Brain microvascular endothelial cell (primary cell): ENCODE measurements at regions not wholly inside any gene's neighbourhood (a gene's known extent, or its start where the extent isn't known, plus 50 kb on each side); places are given as distances from the start of the nearest gene placed in this dataset.
A peak's percentile ranks its signal among the peaks of the same experiment; 100 is the strongest.

Experiments
- DNase-seq: peaks from one replicate; pipeline ENCODE4 v3.0.0-alpha.2; 2020
- H3K27ac ChIP-seq: fragments of 250-450 bp; sonication (Bioruptor Pico); 2 replicates; pipeline ENCODE4 v1.5.1; 2020; ENCODE audit warnings: mild to moderate bottlenecking, moderate library complexity
- H3K27me3 ChIP-seq: fragments of 250-450 bp; sonication (Bioruptor Pico); replicated peaks from 2 replicates; pipeline ENCODE4 v1.5.1; 2020; ENCODE audit warnings: mild to moderate bottlenecking
- H3K36me3 ChIP-seq: fragments of 250-450 bp; sonication (Bioruptor Pico); replicated peaks from 2 replicates; pipeline ENCODE4 v1.5.1; 2020; ENCODE audit warnings: mild to moderate bottlenecking
- H3K4me3 ChIP-seq: 2 replicates; pipeline ENCODE4 v1.5.1; 2011; ENCODE audit warnings: low read depth, mild to moderate bottlenecking, control low read depth, low read length, moderate library complexity
- CTCF ChIP-seq: IDR thresholded peaks from 2 replicates; pipeline ENCODE4 v1.5.1; 2011; ENCODE audit warnings: low read depth, mild to moderate bottlenecking, moderate library complexity, low read length, control low read depth, inconsistent platforms; ENCODE audit errors: missing control alignments
- in situ Hi-C: cut with HindIII; loops from 2 replicates; pipeline ENCODE4 v1.10.0; 2017; ENCODE audit warnings: low sequenced_read_pairs, low pct_ligation_motif_present

DNA sequence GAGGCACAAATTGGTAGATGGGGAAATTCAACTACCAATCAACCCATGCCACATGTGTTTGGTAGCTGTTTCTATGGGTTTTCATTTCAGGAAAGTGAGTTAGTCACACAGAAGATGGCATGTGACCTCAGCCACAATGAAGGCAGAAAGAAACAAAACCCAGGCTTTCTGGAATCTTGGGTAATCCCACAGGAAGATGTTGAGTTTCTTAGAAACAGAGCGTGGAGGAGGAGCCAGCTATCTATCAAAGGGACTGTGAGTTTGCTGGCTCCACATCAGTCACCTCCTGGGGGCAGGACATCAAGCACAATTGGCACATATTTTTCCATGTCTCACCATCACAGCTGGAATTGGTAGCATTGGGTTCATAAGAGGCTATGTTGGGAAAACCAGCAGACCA lies 188.9 kb upstream of the PLXNA2 start:
- H3K27me3 ChIP-seq = no peaks in the 10 kb centered on the region
- no peaks in the 10 kb centered on the region for H3K36me3 ChIP-seq
- TF ChIP-seq CTCF = no peak
- DNase-seq = no peak
- in situ Hi-C loops = no loop called here
- H3K4me3 ChIP-seq = no peak overlapping the region
- H3K27ac ChIP-seq = no peak overlapping the region

DNA sequence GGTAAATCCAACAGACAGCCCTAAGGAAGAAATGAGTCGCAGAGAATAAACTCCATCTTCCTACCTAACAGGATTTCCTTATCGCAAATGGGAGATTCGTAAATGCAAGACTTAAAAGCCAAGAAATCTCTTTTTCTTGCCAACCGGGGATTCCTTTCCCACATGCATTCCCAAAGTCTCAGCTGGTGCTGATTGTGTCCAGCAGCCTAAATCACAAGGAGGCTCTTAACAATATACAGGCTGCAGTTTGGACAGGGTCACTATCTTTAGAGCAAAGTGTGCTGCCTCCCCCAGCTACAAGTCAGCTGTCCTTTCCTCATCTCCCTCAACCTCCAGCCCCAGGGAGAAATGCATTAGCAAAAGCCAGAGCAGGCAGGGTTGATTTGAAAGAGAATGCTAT lies 189.8 kb upstream of the PLXNA2 start:
- Histone ChIP-seq H3K36me3 (no peaks in the 10 kb centered on the region), H3K4me3 (no peak overlapping the region), H3K27ac (no peak overlapping the region), H3K27me3 (no peaks in the 10 kb centered on the region)
- no peak for TF ChIP-seq CTCF
- DNase-seq = no peak
- in situ Hi-C loops = no loop called here

GRCh38 chr1:208437401-208437800 lies 193.2 kb upstream of the PLXNA2 start:
- no peaks in the 10 kb centered on the region for H3K36me3 ChIP-seq
- no peaks in the 10 kb centered on the region for H3K27me3 ChIP-seq
- in situ Hi-C loops = no loop called here
- no peak overlapping the region for H3K4me3 ChIP-seq
- TF ChIP-seq CTCF = no peak
- peak; percentile 6 for DNase-seq
- no peak overlapping the region for H3K27ac ChIP-seq

- no peaks in the 10 kb centered on the region for H3K36me3 ChIP-seq
- H3K27ac ChIP-seq = no peak overlapping the region
- no peak for DNase-seq
- in situ Hi-C loops = no loop called here
- no peak for TF ChIP-seq CTCF
- H3K4me3 ChIP-seq = no peak overlapping the region
- no peaks in the 10 kb centered on the region for H3K27me3 ChIP-seq
Measured at GRCh38 chr1:208438112-208438699, 194.0 kb upstream of the PLXNA2 start.

- no peak overlapping the region for H3K27ac ChIP-seq
- in situ Hi-C loops = no loop called here
- H3K27me3 ChIP-seq = no peaks in the 10 kb centered on the region
- no peak for TF ChIP-seq CTCF
- H3K36me3 ChIP-seq = no peaks in the 10 kb centered on the region
- no peak overlapping the region for H3K4me3 ChIP-seq
- no peak for DNase-seq
Measured at GRCh38 chr1:208445758-208446203, 201.6 kb upstream of the PLXNA2 start.

- Histone ChIP-seq H3K27ac (no peak overlapping the region), H3K4me3 (no peak overlapping the region), H3K27me3 (no peaks in the 10 kb centered on the region), H3K36me3 (no peaks in the 10 kb centered on the region)
- DNase-seq = no peak
- in situ Hi-C loops = no loop called here
- no peak for TF ChIP-seq CTCF
Measured at GRCh38 chr1:208446271-208446691, 202.1 kb upstream of the PLXNA2 start.
